ENCODE measurements at regions not wholly inside any gene's neighbourhood (a gene's known extent, or its start where the extent isn't known, plus 50 kb on each side); places are given as distances from the start of the nearest gene placed in this dataset.
A peak's percentile ranks its signal among the peaks of the same experiment; 100 is the strongest.

DNA sequence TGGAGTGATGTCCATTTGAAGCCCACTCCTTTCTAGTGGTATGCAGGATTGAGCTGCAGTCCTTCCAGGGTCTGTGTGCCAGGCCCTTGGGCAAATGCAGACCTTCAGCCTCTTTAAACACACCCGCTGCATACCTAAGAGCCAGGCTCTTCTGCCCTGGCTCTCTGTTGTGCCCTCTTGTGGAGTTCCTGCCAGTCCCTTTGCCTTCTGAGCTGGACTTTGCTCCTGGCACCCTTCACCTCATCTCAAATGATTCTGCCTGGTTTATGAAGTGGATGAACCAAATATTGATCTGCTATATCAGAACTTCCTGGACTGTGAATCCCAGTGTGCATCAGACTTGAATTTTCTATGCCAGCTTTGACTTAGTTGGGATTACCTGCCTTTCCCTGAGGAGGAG, 158.8 kb downstream of the URB2 start (continued):
- TF ChIP-seq, protein P1, sequence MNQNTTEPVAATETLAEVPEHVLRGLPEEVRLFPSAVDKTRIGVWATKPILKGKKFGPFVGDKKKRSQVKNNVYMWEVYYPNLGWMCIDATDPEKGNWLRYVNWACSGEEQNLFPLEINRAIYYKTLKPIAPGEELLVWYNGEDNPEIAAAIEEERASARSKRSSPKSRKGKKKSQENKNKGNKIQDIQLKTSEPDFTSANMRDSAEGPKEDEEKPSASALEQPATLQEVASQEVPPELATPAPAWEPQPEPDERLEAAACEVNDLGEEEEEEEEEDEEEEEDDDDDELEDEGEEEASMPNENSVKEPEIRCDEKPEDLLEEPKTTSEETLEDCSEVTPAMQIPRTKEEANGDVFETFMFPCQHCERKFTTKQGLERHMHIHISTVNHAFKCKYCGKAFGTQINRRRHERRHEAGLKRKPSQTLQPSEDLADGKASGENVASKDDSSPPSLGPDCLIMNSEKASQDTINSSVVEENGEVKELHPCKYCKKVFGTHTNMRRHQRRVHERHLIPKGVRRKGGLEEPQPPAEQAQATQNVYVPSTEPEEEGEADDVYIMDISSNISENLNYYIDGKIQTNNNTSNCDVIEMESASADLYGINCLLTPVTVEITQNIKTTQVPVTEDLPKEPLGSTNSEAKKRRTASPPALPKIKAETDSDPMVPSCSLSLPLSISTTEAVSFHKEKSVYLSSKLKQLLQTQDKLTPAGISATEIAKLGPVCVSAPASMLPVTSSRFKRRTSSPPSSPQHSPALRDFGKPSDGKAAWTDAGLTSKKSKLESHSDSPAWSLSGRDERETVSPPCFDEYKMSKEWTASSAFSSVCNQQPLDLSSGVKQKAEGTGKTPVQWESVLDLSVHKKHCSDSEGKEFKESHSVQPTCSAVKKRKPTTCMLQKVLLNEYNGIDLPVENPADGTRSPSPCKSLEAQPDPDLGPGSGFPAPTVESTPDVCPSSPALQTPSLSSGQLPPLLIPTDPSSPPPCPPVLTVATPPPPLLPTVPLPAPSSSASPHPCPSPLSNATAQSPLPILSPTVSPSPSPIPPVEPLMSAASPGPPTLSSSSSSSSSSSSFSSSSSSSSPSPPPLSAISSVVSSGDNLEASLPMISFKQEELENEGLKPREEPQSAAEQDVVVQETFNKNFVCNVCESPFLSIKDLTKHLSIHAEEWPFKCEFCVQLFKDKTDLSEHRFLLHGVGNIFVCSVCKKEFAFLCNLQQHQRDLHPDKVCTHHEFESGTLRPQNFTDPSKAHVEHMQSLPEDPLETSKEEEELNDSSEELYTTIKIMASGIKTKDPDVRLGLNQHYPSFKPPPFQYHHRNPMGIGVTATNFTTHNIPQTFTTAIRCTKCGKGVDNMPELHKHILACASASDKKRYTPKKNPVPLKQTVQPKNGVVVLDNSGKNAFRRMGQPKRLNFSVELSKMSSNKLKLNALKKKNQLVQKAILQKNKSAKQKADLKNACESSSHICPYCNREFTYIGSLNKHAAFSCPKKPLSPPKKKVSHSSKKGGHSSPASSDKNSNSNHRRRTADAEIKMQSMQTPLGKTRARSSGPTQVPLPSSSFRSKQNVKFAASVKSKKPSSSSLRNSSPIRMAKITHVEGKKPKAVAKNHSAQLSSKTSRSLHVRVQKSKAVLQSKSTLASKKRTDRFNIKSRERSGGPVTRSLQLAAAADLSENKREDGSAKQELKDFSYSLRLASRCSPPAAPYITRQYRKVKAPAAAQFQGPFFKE (tag by site-specific recombination; IDR thresholded peaks at IDR 0.05; ENCODE audit: borderline replicate concordance) = no peak

DNA sequence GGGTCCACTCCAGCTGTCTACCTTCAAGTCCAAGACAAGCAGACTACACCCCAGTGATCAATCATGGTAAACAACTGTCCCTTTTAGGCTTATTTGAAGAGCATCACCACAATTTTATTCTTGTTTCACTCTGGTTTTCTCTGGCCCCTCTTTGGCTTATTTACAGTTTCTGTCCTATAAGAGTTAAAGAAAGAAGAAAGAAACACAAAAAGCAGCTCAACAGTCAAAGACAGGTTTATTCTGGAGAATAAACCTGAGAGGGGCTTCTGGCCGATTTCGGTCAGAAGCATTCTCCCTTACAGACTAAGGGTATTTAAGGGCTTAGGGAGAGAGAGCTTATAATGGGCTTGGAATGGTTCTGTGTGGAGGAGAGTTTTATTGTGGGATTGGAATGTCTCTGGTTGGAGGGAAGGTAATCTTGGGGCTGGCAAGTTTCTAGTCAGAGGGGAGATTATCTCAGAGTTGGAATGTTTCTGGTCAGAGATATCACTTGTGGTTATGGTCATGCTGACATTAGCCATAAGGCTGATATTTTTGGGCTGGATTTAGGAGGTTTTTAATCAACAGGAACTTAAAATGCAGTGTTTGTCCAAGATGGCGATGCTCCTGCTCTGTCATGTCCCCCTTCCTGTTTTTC, 161.0 kb downstream of the URB2 start:
- no peaks in the 10 kb centered on the region for H3K4me1 ChIP-seq (ENCODE audit: control insufficient read depth, insufficient read depth, low read length)
- POLR2A ChIA-PET = no interaction called here
- CTCF ChIA-PET = no interaction called here
- H3K36me3 ChIP-seq (ENCODE audit: control insufficient read depth in 2 of 2, insufficient read depth in 1 of 2, low read length in 2 of 2) = no peaks in the 10 kb centered on the region
- H3K4me3 ChIP-seq (ENCODE audit: low read depth, low read length) = no peak overlapping the region
- H3K27ac ChIP-seq (ENCODE audit: extremely low read depth, low read depth, low read length) = no peak overlapping the region
- H3K9me3 ChIP-seq (ENCODE audit: control insufficient read depth, insufficient read depth, low read depth, low read length) = peaks cover 3% of the 10 kb centered on the region; the same call in 1 of the 2 replicates
- TF ChIP-seq, protein P2, sequence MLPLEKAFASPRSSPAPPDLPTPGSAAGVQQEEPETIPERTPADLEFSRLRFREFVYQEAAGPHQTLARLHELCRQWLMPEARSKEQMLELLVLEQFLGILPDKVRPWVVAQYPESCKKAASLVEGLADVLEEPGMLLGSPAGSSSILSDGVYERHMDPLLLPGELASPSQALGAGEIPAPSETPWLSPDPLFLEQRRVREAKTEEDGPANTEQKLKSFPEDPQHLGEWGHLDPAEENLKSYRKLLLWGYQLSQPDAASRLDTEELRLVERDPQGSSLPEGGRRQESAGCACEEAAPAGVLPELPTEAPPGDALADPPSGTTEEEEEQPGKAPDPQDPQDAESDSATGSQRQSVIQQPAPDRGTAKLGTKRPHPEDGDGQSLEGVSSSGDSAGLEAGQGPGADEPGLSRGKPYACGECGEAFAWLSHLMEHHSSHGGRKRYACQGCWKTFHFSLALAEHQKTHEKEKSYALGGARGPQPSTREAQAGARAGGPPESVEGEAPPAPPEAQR (tag by site-specific recombination; IDR thresholded peaks at IDR 0.05) = no peak
- no peak for TF ChIP-seq SP7 (tag by site-specific recombination; IDR thresholded peaks at IDR 0.05)
- no peak for TF ChIP-seq ZNF155 (tag by site-specific recombination; IDR thresholded peaks at IDR 0.05)
- TF ChIP-seq TRIM28 (IDR thresholded peaks at IDR 0.05; ENCODE audit: borderline replicate concordance, low read length) = peak; percentile 25; the same call in 1 of the 2 replicates
- TF ChIP-seq, protein P3, sequence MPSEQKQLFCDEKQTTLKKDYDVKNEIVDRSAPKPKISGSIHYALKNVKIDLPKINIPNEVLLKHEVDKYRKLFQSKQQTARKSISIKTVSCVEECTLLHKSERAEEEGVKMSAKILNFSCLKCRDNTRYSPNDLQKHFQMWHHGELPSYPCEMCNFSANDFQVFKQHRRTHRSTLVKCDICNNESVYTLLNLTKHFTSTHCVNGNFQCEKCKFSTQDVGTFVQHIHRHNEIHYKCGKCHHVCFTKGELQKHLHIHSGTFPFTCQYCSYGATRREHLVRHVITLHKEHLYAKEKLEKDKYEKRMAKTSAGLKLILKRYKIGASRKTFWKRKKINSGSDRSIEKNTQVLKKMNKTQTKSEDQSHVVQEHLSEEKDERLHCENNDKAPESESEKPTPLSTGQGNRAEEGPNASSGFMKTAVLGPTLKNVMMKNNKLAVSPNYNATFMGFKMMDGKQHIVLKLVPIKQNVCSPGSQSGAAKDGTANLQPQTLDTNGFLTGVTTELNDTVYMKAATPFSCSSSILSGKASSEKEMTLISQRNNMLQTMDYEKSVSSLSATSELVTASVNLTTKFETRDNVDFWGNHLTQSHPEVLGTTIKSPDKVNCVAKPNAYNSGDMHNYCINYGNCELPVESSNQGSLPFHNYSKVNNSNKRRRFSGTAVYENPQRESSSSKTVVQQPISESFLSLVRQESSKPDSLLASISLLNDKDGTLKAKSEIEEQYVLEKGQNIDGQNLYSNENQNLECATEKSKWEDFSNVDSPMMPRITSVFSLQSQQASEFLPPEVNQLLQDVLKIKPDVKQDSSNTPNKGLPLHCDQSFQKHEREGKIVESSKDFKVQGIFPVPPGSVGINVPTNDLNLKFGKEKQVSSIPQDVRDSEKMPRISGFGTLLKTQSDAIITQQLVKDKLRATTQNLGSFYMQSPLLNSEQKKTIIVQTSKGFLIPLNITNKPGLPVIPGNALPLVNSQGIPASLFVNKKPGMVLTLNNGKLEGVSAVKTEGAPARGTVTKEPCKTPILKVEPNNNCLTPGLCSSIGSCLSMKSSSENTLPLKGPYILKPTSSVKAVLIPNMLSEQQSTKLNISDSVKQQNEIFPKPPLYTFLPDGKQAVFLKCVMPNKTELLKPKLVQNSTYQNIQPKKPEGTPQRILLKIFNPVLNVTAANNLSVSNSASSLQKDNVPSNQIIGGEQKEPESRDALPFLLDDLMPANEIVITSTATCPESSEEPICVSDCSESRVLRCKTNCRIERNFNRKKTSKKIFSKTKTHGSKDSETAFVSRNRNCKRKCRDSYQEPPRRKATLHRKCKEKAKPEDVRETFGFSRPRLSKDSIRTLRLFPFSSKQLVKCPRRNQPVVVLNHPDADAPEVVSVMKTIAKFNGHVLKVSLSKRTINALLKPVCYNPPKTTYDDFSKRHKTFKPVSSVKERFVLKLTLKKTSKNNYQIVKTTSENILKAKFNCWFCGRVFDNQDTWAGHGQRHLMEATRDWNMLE (tag by site-specific recombination; conservative IDR thresholded peaks at IDR 0.05; ENCODE audit: low read depth) = no peak
- no peak for TF ChIP-seq ZNF843 (tag by site-specific recombination; IDR thresholded peaks at IDR 0.05)
- TF ChIP-seq, protein P4, sequence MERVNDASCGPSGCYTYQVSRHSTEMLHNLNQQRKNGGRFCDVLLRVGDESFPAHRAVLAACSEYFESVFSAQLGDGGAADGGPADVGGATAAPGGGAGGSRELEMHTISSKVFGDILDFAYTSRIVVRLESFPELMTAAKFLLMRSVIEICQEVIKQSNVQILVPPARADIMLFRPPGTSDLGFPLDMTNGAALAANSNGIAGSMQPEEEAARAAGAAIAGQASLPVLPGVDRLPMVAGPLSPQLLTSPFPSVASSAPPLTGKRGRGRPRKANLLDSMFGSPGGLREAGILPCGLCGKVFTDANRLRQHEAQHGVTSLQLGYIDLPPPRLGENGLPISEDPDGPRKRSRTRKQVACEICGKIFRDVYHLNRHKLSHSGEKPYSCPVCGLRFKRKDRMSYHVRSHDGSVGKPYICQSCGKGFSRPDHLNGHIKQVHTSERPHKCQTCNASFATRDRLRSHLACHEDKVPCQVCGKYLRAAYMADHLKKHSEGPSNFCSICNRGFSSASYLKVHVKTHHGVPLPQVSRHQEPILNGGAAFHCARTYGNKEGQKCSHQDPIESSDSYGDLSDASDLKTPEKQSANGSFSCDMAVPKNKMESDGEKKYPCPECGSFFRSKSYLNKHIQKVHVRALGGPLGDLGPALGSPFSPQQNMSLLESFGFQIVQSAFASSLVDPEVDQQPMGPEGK (tag by site-specific recombination; IDR thresholded peaks at IDR 0.05) = no peak
- no peak for TF ChIP-seq ZNF350 (tag by site-specific recombination; IDR thresholded peaks at IDR 0.05)
- TF ChIP-seq ZFP41 (tag by site-specific recombination; IDR thresholded peaks at IDR 0.05; ENCODE audit: borderline replicate concordance) = no peak
- TF ChIP-seq, protein P5, sequence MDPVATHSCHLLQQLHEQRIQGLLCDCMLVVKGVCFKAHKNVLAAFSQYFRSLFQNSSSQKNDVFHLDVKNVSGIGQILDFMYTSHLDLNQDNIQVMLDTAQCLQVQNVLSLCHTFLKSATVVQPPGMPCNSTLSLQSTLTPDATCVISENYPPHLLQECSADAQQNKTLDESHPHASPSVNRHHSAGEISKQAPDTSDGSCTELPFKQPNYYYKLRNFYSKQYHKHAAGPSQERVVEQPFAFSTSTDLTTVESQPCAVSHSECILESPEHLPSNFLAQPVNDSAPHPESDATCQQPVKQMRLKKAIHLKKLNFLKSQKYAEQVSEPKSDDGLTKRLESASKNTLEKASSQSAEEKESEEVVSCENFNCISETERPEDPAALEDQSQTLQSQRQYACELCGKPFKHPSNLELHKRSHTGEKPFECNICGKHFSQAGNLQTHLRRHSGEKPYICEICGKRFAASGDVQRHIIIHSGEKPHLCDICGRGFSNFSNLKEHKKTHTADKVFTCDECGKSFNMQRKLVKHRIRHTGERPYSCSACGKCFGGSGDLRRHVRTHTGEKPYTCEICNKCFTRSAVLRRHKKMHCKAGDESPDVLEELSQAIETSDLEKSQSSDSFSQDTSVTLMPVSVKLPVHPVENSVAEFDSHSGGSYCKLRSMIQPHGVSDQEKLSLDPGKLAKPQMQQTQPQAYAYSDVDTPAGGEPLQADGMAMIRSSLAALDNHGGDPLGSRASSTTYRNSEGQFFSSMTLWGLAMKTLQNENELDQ (tag by site-specific recombination; IDR thresholded peaks at IDR 0.05; ENCODE audit: low read depth) = no peak
- TF ChIP-seq KLF16 (tag by site-specific recombination; IDR thresholded peaks at IDR 0.05) = no peak
- TF ChIP-seq SETDB1 (IDR thresholded peaks at IDR 0.05; ENCODE audit: insufficient read length, low read length) = peak; percentile 74

Data from HEK293 (cell line).